Natural killer cell (primary cell): ENCODE measurements at regions not wholly inside any gene's neighbourhood (a gene's known extent, or its start where the extent isn't known, plus 50 kb on each side); places are given as distances from the start of the nearest gene placed in this dataset.

ENCODE experiments used
- ATAC-seq, 3 donors: fragments of 150-1000 bp in 2 of 3; fragments of 200-7000 bp in 1 of 3; cut with Tn5 transposase; 1 replicate in 1 of 3; 2 replicates in 2 of 3; pipeline ENCODE4 v1.10.0; 2021; ENCODE audit warnings: mild to moderate bottlenecking in 2 of 3, moderate library complexity in 2 of 3
- DNase-seq, 2 donors: peaks; one replicate each; pipeline versions ENCODE4 v3.0.0 to v3.0.0-alpha.2; 2013 to 2021; ENCODE audit warnings: mixed read lengths in 1 of 2
- H3K27ac ChIP-seq: one replicate; pipeline ENCODE4 v1.5.1; 2013; ENCODE audit warnings: mild to moderate bottlenecking, low read length
- H3K27me3 ChIP-seq: one replicate; pipeline ENCODE4 v1.6.1; 2013; ENCODE audit warnings: low read length; ENCODE audit not compliant: control insufficient read depth, insufficient read depth
- H3K36me3 ChIP-seq: one replicate; pipeline ENCODE4 v1.6.1; 2013; ENCODE audit warnings: low read length; ENCODE audit not compliant: control insufficient read depth, insufficient read depth
- H3K4me1 ChIP-seq: one replicate; pipeline ENCODE4 v1.6.1; 2013; ENCODE audit warnings: low read length; ENCODE audit not compliant: control insufficient read depth, insufficient read depth
- H3K4me3 ChIP-seq: one replicate; pipeline ENCODE4 v1.5.1; 2013; ENCODE audit warnings: low read length
- H3K9me3 ChIP-seq: one replicate; pipeline ENCODE4 v1.6.1; 2013; ENCODE audit warnings: low read length; ENCODE audit not compliant: control insufficient read depth, insufficient read depth
- H3K27ac Mint-ChIP-seq, 2 donors: one replicate each; pipeline ENCODE4 v1.8.0; 2022; ENCODE audit warnings: mild to moderate bottlenecking in 2 of 2, mixed read lengths in 2 of 2, moderate library complexity in 1 of 2
- H3K27me3 Mint-ChIP-seq, 2 donors: one replicate each; pipeline ENCODE4 v1.8.0; 2022; ENCODE audit warnings: low read depth in 2 of 2, mixed read lengths in 2 of 2
- H3K36me3 Mint-ChIP-seq: one replicate; pipeline ENCODE4 v1.8.0; 2022; ENCODE audit warnings: mixed read lengths
- H3K4me1 Mint-ChIP-seq, 2 donors: one replicate each; pipeline ENCODE4 v1.8.0; 2022; ENCODE audit warnings: mixed read lengths in 2 of 2
- H3K4me3 Mint-ChIP-seq: one replicate; pipeline ENCODE4 v1.8.0; 2022; ENCODE audit warnings: mild to moderate bottlenecking, moderate library complexity, mixed read lengths
- H3K9me3 Mint-ChIP-seq, 2 donors: one replicate each; pipeline ENCODE4 v1.8.0; 2022; ENCODE audit warnings: mixed read lengths in 2 of 2
- WGBS: methylation state at CpG from one replicate; pipeline ENCODE4 v1.1.7; 2013; ENCODE audit warnings: missing lambda C conversion rate; ENCODE audit not compliant: insufficient coverage; 5-methylcytosine and 5-hydroxymethylcytosine counted together
- intact Hi-C: fragments of 100-400 bp; cut with micrococcal nuclease; formaldehyde crosslinking; loops from one replicate; pipeline ENCODE4 v1.14.2; 2022
- TF ChIP-seq, protein P1 (sequence below): fragments of 200-600 bp; IDR thresholded peaks from one replicate; pipeline ENCODE4 v1.8.0; 2022; ENCODE audit warnings: antibody characterized with exemption

DNA sequence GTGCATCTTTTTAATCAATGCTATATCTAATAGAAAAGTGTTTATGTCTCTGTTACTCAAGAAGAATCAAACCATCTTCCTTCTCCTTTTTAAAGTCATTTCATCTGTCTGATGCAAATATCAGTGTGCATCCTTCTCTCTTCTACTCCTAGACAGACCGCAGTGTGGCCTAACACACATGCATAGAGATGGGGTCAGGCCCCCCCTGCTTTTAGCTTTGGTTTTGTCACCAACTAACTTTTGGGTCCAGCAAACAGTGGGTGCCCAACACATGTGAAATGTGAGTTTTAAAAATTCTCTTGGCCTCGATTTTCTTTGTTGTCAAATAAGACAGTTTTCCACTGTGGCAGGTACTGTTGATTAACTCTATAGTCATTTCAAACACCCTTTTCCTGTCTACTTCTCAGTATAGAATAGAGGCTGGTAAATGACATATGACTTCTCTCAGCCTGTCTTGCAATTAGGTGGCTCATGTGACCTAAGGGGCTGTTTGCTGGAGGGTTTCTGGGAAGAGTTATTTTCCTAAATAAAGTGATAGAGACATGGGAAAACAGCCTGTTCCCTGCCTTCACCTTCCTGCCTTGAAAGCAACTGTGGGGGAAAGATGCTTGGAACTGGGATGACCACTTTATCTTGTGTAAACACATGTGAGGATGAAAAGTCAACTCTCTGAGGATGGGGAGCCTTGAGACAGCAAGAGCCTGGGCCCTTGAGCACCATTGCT, 65.7 kb upstream of the DARS1 start:
- TF ChIP-seq, protein P1, sequence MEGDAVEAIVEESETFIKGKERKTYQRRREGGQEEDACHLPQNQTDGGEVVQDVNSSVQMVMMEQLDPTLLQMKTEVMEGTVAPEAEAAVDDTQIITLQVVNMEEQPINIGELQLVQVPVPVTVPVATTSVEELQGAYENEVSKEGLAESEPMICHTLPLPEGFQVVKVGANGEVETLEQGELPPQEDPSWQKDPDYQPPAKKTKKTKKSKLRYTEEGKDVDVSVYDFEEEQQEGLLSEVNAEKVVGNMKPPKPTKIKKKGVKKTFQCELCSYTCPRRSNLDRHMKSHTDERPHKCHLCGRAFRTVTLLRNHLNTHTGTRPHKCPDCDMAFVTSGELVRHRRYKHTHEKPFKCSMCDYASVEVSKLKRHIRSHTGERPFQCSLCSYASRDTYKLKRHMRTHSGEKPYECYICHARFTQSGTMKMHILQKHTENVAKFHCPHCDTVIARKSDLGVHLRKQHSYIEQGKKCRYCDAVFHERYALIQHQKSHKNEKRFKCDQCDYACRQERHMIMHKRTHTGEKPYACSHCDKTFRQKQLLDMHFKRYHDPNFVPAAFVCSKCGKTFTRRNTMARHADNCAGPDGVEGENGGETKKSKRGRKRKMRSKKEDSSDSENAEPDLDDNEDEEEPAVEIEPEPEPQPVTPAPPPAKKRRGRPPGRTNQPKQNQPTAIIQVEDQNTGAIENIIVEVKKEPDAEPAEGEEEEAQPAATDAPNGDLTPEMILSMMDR = no peak
- no peak for DNase-seq
- peaks cover 4 to 18% of the 10 kb centered on the region in 2 donors for H3K4me1 Mint-ChIP-seq
- H3K4me3 Mint-ChIP-seq = no peak overlapping the region
- 79% methylated on average over 1 of the region's 2 CpGs for WGBS
- no peak overlapping the region for H3K4me3 ChIP-seq
- H3K9me3 Mint-ChIP-seq = peaks cover 0 to 3% of the 10 kb centered on the region in 2 donors
- no peaks in the 10 kb centered on the region for H3K9me3 ChIP-seq
- H3K36me3 Mint-ChIP-seq = no peaks in the 10 kb centered on the region
- H3K27ac ChIP-seq = no peak overlapping the region
- H3K27me3 ChIP-seq = no peaks in the 10 kb centered on the region
- ATAC-seq = no peak
- no peaks in the 10 kb centered on the region for H3K36me3 ChIP-seq
- H3K27me3 Mint-ChIP-seq = peaks cover 7 to 11% of the 10 kb centered on the region in 2 donors
- H3K4me1 ChIP-seq = no peaks in the 10 kb centered on the region
- intact Hi-C loops = no loop called here
- no peak overlapping the region for H3K27ac Mint-ChIP-seq

DNA sequence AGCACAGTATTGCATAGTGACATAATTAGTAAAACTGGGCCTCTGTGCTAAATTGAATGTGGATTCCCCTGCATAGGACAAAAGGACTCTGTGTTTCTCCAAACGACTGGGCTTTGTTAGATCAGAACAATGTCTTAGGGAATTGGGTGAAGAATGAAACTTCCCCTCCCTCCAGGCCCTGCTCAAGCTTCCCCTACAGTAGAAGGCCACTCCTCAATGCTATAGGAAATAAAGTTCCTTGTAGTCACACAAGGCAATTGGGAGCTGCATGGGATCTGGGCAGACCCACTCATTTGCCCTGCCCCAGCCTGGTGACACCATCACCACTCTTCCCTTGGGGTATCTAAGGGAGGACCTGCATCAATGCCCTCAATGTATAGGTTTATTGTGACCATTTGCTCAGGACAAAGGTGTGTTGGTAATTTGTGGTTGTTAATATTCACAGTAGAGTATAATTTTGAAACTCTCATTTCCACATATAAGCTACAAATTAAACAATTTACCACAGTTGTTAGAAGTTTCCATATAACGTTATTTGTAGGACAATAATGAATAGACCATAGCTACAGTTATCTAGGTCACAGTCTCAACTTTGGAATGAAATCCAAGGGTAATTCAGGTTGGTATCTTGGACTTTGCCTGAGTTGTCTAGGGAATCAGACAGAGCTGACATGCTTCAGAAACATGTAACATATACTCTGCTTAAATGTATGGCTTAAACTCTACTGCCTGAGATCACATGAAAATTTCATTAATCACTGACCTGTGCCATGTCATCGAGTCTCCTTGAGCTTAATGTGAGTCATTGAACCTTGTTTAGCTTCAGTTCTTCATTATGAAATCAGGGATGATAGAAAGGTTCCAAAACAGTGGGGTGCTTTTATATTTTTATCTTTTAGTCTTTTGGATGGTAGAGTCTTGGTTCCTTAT, 64.8 kb upstream of the DARS1 start:
- Mint-ChIP-seq H3K36me3 (no peaks in the 10 kb centered on the region), H3K4me3 (no peak overlapping the region), H3K4me1 (peaks cover 0 to 9% of the 10 kb centered on the region in 2 donors), H3K27me3 (peaks cover 7% of the 10 kb centered on the region in 2 donors), H3K9me3 (peaks cover 0 to 3% of the 10 kb centered on the region in 2 donors), H3K27ac (no peak overlapping the region)
- WGBS = 95% methylated on average over 2 of the region's 3 CpGs
- H3K27me3 ChIP-seq = no peaks in the 10 kb centered on the region
- intact Hi-C loops = no loop called here
- no peaks in the 10 kb centered on the region for H3K9me3 ChIP-seq
- no peak for DNase-seq
- H3K4me1 ChIP-seq = no peaks in the 10 kb centered on the region
- no peak overlapping the region for H3K27ac ChIP-seq
- H3K4me3 ChIP-seq = no peak overlapping the region
- TF ChIP-seq, protein P1 = no peak
- ATAC-seq = no peak
- no peaks in the 10 kb centered on the region for H3K36me3 ChIP-seq

DNA sequence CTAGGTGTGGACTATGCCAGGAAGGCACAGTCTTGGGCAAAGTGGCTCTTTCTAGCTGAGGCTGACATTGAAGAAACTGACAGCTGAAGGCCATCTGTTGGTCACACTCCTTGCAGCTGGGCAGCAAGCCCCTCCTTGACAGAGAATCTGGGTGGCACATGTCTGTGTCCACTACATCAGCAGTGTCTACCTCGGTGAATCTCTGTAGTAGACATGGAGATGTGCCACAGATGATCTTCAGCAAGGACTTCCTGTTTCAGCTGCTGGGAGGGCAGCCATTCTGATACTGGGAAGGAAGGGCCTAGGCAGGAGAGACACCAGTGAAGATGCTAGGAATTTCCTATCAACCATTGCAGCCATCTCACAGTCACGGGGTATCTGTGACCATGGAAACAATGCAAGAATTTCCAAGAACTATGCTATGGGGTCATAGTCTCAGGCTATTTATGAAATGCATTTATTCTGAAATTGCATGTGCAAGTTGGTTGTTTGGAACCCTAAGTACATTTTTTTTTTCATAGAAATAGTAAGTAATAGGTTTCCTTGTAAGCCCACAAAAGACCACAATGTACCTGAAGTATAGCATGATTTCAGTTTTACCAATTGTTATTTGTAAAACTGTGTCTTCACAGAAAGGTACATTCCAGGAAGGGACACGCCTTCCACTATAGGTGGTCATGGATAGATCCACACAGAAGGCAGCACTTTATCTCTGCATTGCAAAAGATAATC, 63.8 kb upstream of the DARS1 start:
- Histone ChIP-seq H3K9me3 (no peaks in the 10 kb centered on the region), H3K4me1 (no peaks in the 10 kb centered on the region), H3K36me3 (no peaks in the 10 kb centered on the region), H3K4me3 (no peak overlapping the region), H3K27me3 (no peaks in the 10 kb centered on the region), H3K27ac (no peak overlapping the region)
- H3K27me3 Mint-ChIP-seq = peaks cover 4 to 7% of the 10 kb centered on the region in 2 donors
- WGBS = 92% methylated on average over 3 of the region's 3 CpGs
- no peak overlapping the region for H3K4me3 Mint-ChIP-seq
- H3K9me3 Mint-ChIP-seq = no peaks in the 10 kb centered on the region
- peaks cover 0 to 4% of the 10 kb centered on the region in 2 donors for H3K4me1 Mint-ChIP-seq
- H3K27ac Mint-ChIP-seq = no peak overlapping the region
- no peak for DNase-seq
- TF ChIP-seq, protein P1 = no peak
- intact Hi-C loops = no loop called here
- ATAC-seq = no peak
- no peaks in the 10 kb centered on the region for H3K36me3 Mint-ChIP-seq
